Stimulated activated CD4-positive, alpha-beta T cell treated with anti-CD3 and anti-CD28 coated beads, Interleukin-15, amount 100 ng/mL, for 1 hour (primary cell): ENCODE measurements at regions not wholly inside any gene's neighbourhood (a gene's known extent, or its start where the extent isn't known, plus 50 kb on each side); places are given as distances from the start of the nearest gene placed in this dataset.
"Not testable (repeated sequence)": the region's sequence is repeated elsewhere in the genome, so short reads cannot be mapped to it uniquely, and the experiment has no call there.

Experiments used
- DNase-seq, 2 donors: peaks; one replicate each; pipeline ENCODE4 v3.0.0-alpha.2; 2020; ENCODE audit warnings: low read depth in 1 of 2, low spot score in 1 of 2

DNA sequence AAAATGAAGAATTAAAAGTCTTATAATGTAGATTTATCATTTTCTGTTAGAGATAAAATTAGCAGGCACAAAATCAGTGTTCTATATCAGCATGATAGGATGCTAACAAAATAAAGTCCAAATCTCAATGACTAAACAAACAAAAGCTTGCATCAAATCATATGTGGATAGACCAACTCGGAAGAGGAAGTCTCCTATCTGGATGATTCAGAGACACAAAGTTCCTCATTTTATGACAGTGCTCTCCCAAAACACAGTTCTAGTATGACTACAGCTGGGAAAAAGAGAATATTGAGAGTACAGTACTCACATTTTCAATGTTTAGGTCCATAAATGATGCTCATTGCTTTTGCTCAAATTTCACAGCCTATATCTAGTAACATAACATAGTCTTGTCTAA lies 376.1 kb upstream of the CTSO start:
- DNase-seq = no peak

DNA sequence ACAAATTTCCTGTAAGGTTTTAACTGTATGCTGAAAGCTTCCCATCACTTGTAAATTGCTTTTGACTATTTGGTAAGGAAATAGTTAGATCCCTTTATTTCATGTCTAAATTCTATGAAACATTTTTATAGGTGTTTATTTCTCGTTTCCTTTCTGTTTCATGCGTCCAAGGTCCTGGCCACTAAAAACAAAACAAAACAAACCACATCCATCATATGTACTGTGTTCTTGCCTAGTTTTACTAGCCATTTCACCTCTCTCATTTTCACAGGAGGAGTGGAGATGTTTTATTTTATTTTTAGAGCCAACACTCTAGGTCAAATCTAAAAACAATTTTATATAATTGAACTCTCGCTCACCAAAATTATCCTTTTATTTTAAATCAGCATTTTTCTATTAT lies 375.2 kb upstream of the CTSO start:
- DNase-seq = no peak

DNA sequence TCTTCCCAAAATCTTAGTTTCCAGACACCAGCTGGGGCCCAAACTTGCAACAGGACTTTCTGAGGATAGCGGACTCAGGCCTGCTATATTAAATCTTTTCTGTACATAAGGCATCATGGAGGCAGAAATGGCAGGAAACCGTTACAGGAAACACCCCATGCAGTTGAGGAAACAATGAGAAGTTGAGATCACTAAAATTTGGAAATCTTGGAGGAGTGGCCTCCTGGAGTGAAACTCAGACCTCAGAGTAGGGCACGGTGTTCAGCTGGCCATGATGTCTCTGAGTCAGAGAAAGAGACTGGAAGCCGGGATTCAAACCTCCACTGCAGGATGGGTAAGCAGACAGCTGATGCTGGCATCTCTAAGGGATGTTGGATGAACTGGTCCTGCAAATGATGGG lies 372.6 kb upstream of the CTSO start:
- no peak for DNase-seq

DNA sequence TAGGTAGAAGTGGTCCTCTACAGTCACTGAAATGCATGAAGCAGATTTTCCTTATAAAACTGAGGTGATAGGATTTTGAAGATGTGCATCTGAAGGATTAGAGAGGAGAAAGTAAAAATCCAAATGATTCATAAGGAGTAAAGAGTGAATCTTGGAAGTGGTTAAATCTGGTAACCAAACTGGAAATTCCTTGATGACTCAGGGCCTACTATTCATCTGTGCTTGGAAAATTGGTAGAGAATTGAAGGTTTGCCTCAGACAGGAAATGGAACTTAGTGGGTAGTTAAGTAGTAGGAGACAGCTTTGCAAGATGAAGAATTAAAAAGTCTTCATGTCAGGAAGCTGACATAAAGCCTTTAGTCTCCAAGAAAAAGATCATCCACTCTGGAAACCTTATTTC lies 368.9 kb upstream of the CTSO start:
- DNase-seq = no peak

- DNase-seq = no peak
Measured at GRCh38 chr4:156321203-156321602, 367.5 kb upstream of the CTSO start.

DNA sequence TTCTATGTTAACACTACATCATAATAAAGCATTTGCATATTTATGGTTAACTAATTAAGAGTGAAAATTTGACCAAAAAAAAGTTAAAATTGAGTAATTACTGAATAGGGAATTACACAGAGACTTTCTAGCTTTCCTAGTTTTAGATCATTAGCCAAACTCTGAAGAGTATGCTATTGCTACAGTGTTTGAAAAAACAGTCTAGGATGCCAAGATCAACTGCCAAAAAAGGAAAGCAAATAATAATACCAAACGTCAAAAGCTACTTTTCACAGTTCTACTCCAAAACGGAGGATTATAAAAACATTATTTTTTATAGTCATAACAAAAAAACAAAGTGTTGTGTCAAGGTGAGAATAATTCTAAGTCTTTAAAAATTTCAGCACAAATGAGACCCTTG lies 359.8 kb upstream of the CTSO start:
- DNase-seq = no peak

- DNase-seq = no peak
Measured at GRCh38 chr4:156312261-156312847, 358.7 kb upstream of the CTSO start.

DNA sequence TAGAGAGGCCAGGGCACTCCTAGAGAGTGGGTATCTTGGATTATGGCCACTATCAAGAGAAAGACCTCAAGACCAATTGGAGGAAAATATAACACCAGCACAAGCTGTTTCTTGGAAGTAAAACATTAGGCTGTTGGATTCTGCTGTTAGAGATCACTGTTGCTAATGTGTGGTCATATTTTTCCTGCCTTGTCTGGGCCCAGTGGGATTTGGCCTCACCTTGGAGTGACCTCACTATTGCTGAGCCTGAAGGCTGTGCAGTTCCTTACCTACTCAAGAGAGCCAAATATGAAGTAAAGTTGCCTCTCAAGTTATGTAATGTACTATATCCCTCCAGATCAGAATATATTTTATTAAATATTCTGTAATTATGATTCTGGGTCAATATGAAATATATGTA lies 355.4 kb upstream of the CTSO start:
- no peak for DNase-seq

GRCh38 chr4:156303708-156304107 lies 350.0 kb upstream of the CTSO start:
- no peak for DNase-seq

GRCh38 chr4:156298230-156298629 lies 344.6 kb upstream of the CTSO start:
- DNase-seq = no peak

GRCh38 chr4:156295676-156296195 lies 342.1 kb upstream of the CTSO start:
- DNase-seq = no peak

GRCh38 chr4:156294577-156294976 lies 340.9 kb upstream of the CTSO start:
- no peak for DNase-seq

- no peak for DNase-seq
Measured at GRCh38 chr4:156293657-156294297, 340.1 kb upstream of the CTSO start.

- DNase-seq = no peak
Measured at GRCh38 chr4:156291317-156291716, 337.7 kb upstream of the CTSO start.

GRCh38 chr4:156290811-156291210 lies 337.1 kb upstream of the CTSO start:
- DNase-seq = no peak

DNA sequence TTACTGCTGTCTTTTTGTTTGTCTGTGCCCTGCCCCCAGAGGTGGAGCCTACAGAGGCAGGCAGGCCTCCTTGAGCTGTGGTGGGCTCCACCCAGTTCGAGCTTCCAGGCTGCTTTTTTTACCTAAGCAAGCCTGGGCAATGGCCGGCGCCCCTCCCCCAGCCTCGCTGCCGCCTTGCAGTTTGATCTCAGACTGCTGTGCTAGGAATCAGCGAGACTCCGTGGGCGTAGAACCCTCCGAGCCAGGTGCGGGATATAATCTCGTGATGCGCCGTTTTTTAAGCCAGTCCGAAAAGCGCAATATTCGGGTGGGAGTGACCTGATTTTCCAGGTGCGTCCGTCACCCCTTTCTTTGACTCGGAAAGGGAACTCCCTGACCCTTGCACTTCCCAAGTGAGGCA lies 336.4 kb upstream of the CTSO start:
- not testable (repeated sequence) for DNase-seq

- no peak for DNase-seq
Measured at GRCh38 chr4:156280686-156281085, 327.0 kb upstream of the CTSO start.

- no peak for DNase-seq
Measured at GRCh38 chr4:156265407-156265806, 311.7 kb upstream of the CTSO start.

DNA sequence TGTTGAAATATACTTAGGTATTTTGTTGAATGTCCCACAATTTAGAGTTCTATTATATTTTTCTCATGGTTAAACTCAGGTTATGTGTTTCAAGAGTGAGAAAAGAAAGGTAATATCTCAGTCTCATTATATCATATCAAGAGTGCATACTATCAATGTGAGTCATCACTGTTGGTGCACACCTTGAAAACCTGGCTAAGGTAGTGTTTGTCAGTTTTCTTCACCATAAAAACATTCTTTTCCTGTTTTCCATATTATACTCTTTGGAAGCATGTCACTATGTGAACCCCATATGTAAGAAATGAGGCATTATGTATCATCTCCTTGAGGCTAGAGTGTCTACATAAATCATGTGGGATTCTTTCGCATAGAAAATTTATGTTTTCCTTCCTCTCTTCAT lies 307.6 kb upstream of the CTSO start:
- no peak for DNase-seq

DNA sequence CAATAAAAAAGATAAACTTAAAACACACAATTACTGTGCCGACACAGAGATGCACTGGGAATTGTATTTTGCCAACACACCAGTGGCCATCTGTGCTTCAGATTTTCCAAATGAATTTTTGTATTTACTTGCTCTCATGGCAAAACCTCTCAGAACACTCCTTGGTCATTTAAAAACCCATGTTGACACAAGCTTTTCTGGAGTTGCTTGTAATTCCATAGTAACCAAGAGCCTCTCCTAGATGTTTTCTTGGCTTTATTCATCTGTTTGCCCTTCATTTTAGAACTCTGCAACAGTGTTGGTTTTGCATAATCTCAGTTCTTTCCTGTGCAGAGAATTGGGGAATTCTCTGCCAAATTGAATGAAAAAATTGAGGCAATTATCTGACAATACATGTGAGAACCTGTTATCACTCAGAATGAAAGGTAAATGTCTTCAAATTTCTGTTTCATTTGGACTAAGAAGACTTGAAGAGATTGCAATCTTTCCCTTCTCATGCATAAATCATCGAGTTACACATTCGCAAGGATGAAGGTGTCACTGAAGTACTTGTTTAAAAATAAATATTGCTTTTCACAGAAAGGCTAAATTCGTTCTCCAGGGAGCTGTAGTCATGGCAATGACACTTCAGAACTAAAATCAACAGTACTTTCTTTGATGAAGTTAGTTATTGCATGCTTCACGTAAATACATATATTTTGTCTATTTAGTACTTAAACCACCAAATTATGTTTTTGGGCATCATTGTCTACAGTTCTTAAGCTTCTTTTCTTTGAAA lies 301.8 kb upstream of the CTSO start:
- DNase-seq = no peak

GRCh38 chr4:156252358-156252921 lies 298.8 kb upstream of the CTSO start:
- no peak for DNase-seq
